ENCODE measurements at regions not wholly inside any gene's neighbourhood (a gene's known extent, or its start where the extent isn't known, plus 50 kb on each side); places are given as distances from the start of the nearest gene placed in this dataset.

GRCh38 chr7:68739306-68739705, 859.0 kb upstream of the AUTS2 start:
- no peak for TF ChIP-seq CTCF (conservative IDR thresholded peaks at IDR 0.05)
- no peak overlapping the region for H3K27ac ChIP-seq

- TF ChIP-seq CTCF (conservative IDR thresholded peaks at IDR 0.05), result no peak
- no peak overlapping the region for H3K27ac ChIP-seq
Measured at GRCh38 chr7:68744036-68744435, 854.2 kb upstream of the AUTS2 start.

- H3K27ac ChIP-seq, result no peak overlapping the region
- TF ChIP-seq CTCF (conservative IDR thresholded peaks at IDR 0.05), result no peak
Measured at GRCh38 chr7:68748934-68749900, 849.1 kb upstream of the AUTS2 start.

GRCh38 chr7:68752485-68753178, 845.6 kb upstream of the AUTS2 start:
- no peak for TF ChIP-seq CTCF (conservative IDR thresholded peaks at IDR 0.05)

GRCh38 chr7:68754414-68754813, 843.9 kb upstream of the AUTS2 start:
- TF ChIP-seq CTCF (conservative IDR thresholded peaks at IDR 0.05), result no peak
- H3K27ac ChIP-seq, result no peak overlapping the region

More at GRCh38 chr7:68752485-68753178, 845.6 kb upstream of the AUTS2 start:
- no peak overlapping the region for H3K27ac ChIP-seq

GRCh38 chr7:68756986-68757495, 841.2 kb upstream of the AUTS2 start:
- no peak overlapping the region for H3K27ac ChIP-seq
- TF ChIP-seq CTCF (conservative IDR thresholded peaks at IDR 0.05), result no peak

- no peak for TF ChIP-seq CTCF (conservative IDR thresholded peaks at IDR 0.05)
Measured at GRCh38 chr7:68760556-68760955, 837.7 kb upstream of the AUTS2 start.

More at GRCh38 chr7:68760556-68760955, 837.7 kb upstream of the AUTS2 start:
- no peak overlapping the region for H3K27ac ChIP-seq

Data from VCaP (cell line).